HK-2 (cell line): ENCODE measurements at regions not wholly inside any gene's neighbourhood (a gene's known extent, or its start where the extent isn't known, plus 50 kb on each side); places are given as distances from the start of the nearest gene placed in this dataset.
"Not testable (repeated sequence)": the region's sequence is repeated elsewhere in the genome, so short reads cannot be mapped to it uniquely, and the experiment has no call there.

Experiments
- DNase-seq: peaks from one replicate; pipeline ENCODE4 v3.0.0-alpha.2; 2018; ENCODE audit not compliant: unreplicated experiment

GRCh38 chr17:15802917-15803316 lies 70.8 kb downstream of the TBC1D26 start:
- not testable (repeated sequence) for DNase-seq

- DNase-seq = not testable (repeated sequence)
Measured at GRCh38 chr17:15806825-15807224, 74.7 kb downstream of the TBC1D26 start.

- not testable (repeated sequence) for DNase-seq
Measured at GRCh38 chr17:15813388-15813787, 81.3 kb downstream of the TBC1D26 start.

- not testable (repeated sequence) for DNase-seq
Measured at GRCh38 chr17:15814003-15814402, 81.9 kb downstream of the TBC1D26 start.

GRCh38 chr17:15817861-15818260 lies 85.8 kb downstream of the TBC1D26 start:
- not testable (repeated sequence) for DNase-seq

- not testable (repeated sequence) for DNase-seq
Measured at GRCh38 chr17:15822280-15822679, 90.2 kb downstream of the TBC1D26 start.

- peak; percentile 62 for DNase-seq
Measured at GRCh38 chr17:15828727-15829314, 96.7 kb downstream of the TBC1D26 start.

- not testable (repeated sequence) for DNase-seq
Measured at GRCh38 chr17:15830221-15830620, 98.1 kb downstream of the TBC1D26 start.

GRCh38 chr17:15831182-15831581 lies 99.1 kb downstream of the TBC1D26 start:
- not testable (repeated sequence) for DNase-seq

- DNase-seq = not testable (repeated sequence)
Measured at GRCh38 chr17:15832921-15833480, 100.9 kb downstream of the TBC1D26 start.

- not testable (repeated sequence) for DNase-seq
Measured at GRCh38 chr17:15833890-15834289, 101.8 kb downstream of the TBC1D26 start.

- not testable (repeated sequence) for DNase-seq
Measured at GRCh38 chr17:15835481-15835880, 103.4 kb downstream of the TBC1D26 start.

GRCh38 chr17:15836249-15836982 lies 104.3 kb downstream of the TBC1D26 start:
- DNase-seq = not testable (repeated sequence)

GRCh38 chr17:15836991-15837390 lies 104.9 kb downstream of the TBC1D26 start:
- DNase-seq = not testable (repeated sequence)

GRCh38 chr17:15847447-15848229 lies 97.3 kb upstream of the ADORA2B start:
- DNase-seq = not testable (repeated sequence)

- peak; percentile 32 for DNase-seq
Measured at GRCh38 chr17:15849054-15849453, 95.9 kb upstream of the ADORA2B start.

- DNase-seq = not testable (repeated sequence)
Measured at GRCh38 chr17:15850071-15850470, 94.9 kb upstream of the ADORA2B start.

- not testable (repeated sequence) for DNase-seq
Measured at GRCh38 chr17:15850687-15851086, 94.2 kb upstream of the ADORA2B start.

GRCh38 chr17:15852863-15853262 lies 92.1 kb upstream of the ADORA2B start:
- DNase-seq = not testable (repeated sequence)

- not testable (repeated sequence) for DNase-seq
Measured at GRCh38 chr17:15856191-15856590, 88.7 kb upstream of the ADORA2B start.

GRCh38 chr17:15856745-15857144 lies 88.2 kb upstream of the ADORA2B start:
- DNase-seq = not testable (repeated sequence)

- DNase-seq = not testable (repeated sequence)
Measured at GRCh38 chr17:15858082-15858481, 86.8 kb upstream of the ADORA2B start.
